HL-60 (cell line): ENCODE measurements at regions not wholly inside any gene's neighbourhood (a gene's known extent, or its start where the extent isn't known, plus 50 kb on each side); places are given as distances from the start of the nearest gene placed in this dataset.

Experiments
- DNase-seq, 2 experiments: peaks; one replicate each; pipeline ENCODE4 v3.0.0-alpha.2; 2010 to 2020; ENCODE audit warnings: low read depth in 1 of 2, low spot score in 1 of 2
- H3K27ac ChIP-seq: fragments of 250-450 bp; sonication (Bioruptor Pico); replicated peaks from 2 replicates; pipeline ENCODE4 v1.5.1; 2020; ENCODE audit warnings: mild to moderate bottlenecking, moderate library complexity
- H3K27me3 ChIP-seq: fragments of 250-450 bp; sonication (Bioruptor Pico); 2 replicates; pipeline ENCODE4 v1.5.1; 2021; ENCODE audit warnings: mild to moderate bottlenecking, moderate library complexity; ENCODE audit not compliant: insufficient read depth, poor library complexity, severe bottlenecking
- H3K4me3 ChIP-seq: replicated peaks from 2 replicates; pipeline ENCODE4 v1.5.1; 2011; ENCODE audit warnings: mild to moderate bottlenecking, control low read depth, low read length; ENCODE audit not compliant: insufficient read depth
- GABPA ChIP-seq: IDR thresholded peaks from 2 replicates; pipeline ENCODE4 v1.6.1; 2012; ENCODE audit warnings: low read depth
- POLR2AphosphoS5 ChIP-seq: IDR thresholded peaks from 2 replicates; pipeline ENCODE4 v1.6.1; 2012; ENCODE audit warnings: low read depth
- REST ChIP-seq: IDR thresholded peaks from 2 replicates; pipeline ENCODE4 v1.6.1; 2012; ENCODE audit warnings: low read depth; ENCODE audit not compliant: insufficient replicate concordance
- SPI1 ChIP-seq: IDR thresholded peaks from 2 replicates; pipeline ENCODE4 v1.6.1; 2012; ENCODE audit warnings: low read depth, mild to moderate bottlenecking, borderline replicate concordance
- TF ChIP-seq, protein P1 (sequence below): IDR thresholded peaks from one replicate; pipeline ENCODE4 v1.5.1; 2011; ENCODE audit warnings: low read length, control low read depth, inconsistent platforms; ENCODE audit not compliant: insufficient read depth

GRCh38 chrX:95797344-95797743 is 887.3 kb upstream of the DIAPH2 start:
- no peak for TF ChIP-seq REST
- TF ChIP-seq, protein P1, sequence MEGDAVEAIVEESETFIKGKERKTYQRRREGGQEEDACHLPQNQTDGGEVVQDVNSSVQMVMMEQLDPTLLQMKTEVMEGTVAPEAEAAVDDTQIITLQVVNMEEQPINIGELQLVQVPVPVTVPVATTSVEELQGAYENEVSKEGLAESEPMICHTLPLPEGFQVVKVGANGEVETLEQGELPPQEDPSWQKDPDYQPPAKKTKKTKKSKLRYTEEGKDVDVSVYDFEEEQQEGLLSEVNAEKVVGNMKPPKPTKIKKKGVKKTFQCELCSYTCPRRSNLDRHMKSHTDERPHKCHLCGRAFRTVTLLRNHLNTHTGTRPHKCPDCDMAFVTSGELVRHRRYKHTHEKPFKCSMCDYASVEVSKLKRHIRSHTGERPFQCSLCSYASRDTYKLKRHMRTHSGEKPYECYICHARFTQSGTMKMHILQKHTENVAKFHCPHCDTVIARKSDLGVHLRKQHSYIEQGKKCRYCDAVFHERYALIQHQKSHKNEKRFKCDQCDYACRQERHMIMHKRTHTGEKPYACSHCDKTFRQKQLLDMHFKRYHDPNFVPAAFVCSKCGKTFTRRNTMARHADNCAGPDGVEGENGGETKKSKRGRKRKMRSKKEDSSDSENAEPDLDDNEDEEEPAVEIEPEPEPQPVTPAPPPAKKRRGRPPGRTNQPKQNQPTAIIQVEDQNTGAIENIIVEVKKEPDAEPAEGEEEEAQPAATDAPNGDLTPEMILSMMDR, result no peak
- TF ChIP-seq GABPA, result no peak
- TF ChIP-seq POLR2AphosphoS5, result no peak
- TF ChIP-seq SPI1, result no peak
- DNase-seq, result no peak
- Histone ChIP-seq H3K4me3 (no peak overlapping the region), H3K27ac (no peak overlapping the region), H3K27me3 (no peaks in the 10 kb centered on the region)

DNA sequence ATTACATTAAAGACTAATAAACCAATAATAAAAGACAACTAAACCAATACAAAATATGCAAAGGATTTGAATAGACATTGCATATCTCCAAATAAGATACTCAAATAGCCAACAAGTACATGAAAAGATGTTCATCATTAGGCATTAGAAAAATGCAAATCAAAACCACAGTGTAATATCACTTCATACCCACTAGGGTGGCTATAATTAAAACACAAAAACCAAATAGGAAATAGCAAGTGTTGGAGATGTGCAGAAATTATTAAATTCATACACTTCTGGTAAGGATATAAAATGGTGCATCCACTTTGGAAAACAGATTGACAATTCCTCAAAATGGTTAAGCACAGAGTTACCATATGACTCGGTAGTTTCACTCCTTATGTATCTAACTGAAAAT is 860.8 kb upstream of the DIAPH2 start:
- TF ChIP-seq GABPA (no peak), SPI1 (no peak), REST (no peak), POLR2AphosphoS5 (no peak)
- TF ChIP-seq, protein P1, result no peak
- no peak overlapping the region for H3K4me3 ChIP-seq

DNA sequence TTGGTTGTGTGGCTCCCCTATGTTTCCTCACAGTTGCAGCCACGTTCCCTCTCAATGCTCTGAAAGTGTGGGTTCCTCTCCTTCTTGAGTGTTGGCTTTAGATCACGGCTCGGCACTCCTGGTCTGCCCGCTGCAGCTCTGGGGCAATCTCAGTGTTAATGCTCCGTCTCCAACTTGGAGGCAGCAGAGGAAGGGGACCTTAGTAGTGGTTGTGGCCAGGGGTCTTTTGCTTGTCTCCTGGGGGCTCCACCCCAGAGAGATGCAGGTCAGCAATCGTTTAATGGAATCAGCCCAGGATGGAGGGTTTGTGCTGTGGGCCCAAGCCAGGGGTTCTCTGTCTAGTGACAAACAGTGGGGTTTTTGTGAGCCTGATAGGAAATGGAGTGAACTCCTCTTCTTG is 849.4 kb upstream of the DIAPH2 start:
- DNase-seq, result no peak
- TF ChIP-seq, protein P1, result no peak
- TF ChIP-seq REST (no peak), POLR2AphosphoS5 (no peak), GABPA (no peak), SPI1 (no peak)

More for the DNA sequence above, 860.8 kb upstream of the DIAPH2 start:
- Histone ChIP-seq H3K27me3 (peaks cover 3% of the 10 kb centered on the region), H3K27ac (no peak overlapping the region)
- DNase-seq, result no peak

More for the DNA sequence above, 849.4 kb upstream of the DIAPH2 start:
- H3K27ac ChIP-seq, result no peak overlapping the region
- no peak overlapping the region for H3K4me3 ChIP-seq
- H3K27me3 ChIP-seq, result no peaks in the 10 kb centered on the region
